ELF-1 (cell line): ENCODE measurements at regions not wholly inside any gene's neighbourhood (a gene's known extent, or its start where the extent isn't known, plus 50 kb on each side); places are given as distances from the start of the nearest gene placed in this dataset.
"Not testable (repeated sequence)": the region's sequence is repeated elsewhere in the genome, so short reads cannot be mapped to it uniquely, and the experiment has no call there.

ENCODE experiments used
- DNase-seq: peaks from one replicate; pipeline ENCODE4 v3.0.0-alpha.2; 2016; ENCODE audit warnings: low read depth, low spot score

DNA sequence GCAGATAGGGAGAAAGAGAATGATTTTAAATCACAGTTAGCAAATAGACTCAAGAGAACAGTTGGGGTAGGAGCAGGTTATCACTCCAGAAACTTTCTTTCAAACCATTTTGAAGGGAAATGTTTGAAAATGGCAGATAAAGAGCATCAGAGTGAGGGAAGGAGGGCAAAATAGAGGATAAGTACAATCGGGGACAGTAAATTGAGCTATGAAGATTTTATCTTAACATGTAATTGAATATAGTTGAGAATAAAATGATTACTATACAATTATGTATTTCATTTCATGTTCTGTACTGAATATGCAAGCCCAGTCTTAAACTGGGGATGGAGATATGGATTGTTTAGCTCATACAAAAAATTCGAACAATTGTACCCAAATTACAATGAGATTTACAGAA is 54.0 kb downstream of the MAP10 start:
- no peak for DNase-seq

GRCh38 chr1:232861107-232861506 is 55.9 kb downstream of the MAP10 start:
- DNase-seq = no peak

GRCh38 chr1:232863544-232864275 is 58.5 kb downstream of the MAP10 start:
- no peak for DNase-seq

DNA sequence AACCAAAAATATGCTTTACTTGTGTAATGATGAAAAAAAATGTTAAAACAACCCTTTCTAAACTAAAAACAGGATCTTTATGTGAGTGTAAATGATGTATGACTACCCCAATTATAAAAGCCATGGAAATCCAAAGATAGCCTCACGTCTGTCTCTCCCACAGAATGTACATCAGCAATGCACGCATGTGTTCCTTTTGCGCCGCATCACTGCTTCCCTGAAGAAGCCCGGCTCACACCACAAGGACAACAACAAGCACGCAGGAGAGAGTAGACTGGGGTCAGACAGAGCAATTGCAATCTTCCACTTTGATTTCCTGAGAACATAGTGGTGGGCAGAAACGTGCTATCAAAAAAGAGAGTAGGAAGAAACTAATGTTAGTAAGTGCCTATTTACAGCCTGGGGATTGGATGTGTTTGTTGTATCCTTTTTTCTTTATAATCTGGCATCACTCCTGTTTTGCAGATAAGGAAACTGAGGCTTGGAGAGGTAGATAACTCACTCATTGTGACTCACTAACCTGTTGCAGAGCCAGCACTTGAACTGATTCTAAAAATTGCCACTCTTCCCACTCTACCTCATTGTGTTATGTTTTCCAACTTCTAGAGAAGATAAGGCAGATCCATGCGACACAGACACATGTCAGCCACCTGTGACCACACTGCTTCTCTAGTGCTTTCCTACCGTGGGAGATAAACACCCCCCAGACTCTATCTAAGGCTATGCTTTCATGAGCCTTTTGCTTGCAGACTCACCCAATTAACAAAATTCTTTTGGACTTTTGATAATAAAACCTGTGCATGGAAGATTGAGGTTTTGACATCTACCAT is 60.1 kb downstream of the MAP10 start:
- DNase-seq = no peak

GRCh38 chr1:232868793-232869491 is 63.7 kb downstream of the MAP10 start:
- DNase-seq = peak; percentile 32

DNA sequence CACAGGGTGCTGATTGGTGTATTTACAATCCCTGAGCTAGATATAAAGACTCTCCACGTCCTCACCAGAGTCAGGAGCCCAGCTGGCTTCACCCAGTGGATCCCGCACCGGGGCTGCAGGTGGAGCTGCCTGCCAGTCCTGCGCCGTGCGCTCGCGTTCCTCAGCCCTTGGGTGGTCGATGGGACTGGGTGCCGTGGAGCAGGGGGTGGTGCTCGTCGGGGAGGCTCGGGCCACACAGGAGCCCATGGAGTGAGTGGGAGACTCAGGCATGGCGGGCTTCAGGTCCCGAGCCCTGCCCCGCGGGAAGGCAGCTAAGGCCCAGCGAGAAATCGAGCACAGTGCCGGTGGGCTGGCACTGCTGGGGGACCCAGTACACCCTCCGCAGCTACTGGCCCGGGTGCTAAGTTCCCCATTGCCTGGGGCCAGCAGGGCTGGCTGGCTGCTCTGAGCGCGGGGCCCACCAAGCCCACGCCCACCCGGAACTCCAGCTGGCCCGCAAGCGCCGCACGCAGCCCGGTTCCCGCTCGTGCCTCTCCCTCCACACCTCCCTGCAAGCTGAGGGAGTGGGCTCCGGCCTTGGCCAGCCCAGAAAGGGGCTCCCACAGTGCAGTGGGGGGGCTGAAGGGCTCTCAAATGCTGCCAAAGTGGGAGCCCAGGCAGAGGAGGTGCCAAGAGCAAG is 66.2 kb downstream of the MAP10 start:
- DNase-seq = not testable (repeated sequence)

- DNase-seq = no peak
These were observed 67.1 kb downstream of the MAP10 start for GRCh38 chr1:232872284-232872683.

- DNase-seq = peak; percentile 32
These were observed 67.5 kb downstream of the MAP10 start for GRCh38 chr1:232872738-232873137.

DNA sequence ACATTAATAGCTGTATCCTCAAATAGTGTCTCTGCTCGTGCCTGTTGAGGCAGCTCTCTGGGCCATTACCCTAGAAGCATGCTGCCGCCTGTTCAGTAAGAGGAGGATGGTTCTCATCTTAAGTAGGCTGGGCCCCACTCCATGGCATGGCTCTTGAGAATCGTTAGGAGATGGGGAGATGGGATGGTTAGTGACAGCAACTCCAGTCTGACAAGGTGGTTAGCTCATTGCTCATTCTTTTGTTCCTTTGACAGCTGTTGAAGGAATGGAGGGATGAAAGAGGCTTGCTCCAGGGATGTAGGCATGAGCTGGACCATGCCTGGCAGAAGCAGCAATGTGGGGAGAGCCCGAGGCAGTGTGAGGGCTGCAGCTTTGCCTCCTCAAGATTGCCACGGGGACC is 68.2 kb downstream of the MAP10 start:
- DNase-seq = peak; percentile 64

DNA sequence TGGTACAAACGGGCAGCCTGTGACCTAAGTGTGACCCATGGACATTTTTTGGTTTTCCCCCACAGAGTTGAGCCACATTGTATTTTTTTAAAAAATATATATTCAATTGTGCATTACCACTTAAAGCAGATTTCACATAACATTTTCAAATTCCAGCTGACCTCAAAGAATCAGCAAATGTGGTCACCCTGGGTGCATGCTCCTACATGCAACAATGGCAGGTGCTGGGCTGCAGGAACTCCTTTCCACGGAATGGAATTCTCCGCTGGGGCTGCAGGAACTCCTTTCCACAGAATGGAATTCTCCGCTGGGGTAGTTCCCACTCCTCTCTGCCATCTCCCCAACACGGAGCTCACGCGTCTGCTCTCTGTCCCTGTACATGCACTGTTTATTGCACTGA is 68.7 kb downstream of the MAP10 start:
- DNase-seq = no peak

GRCh38 chr1:232875536-232875935 is 70.3 kb downstream of the MAP10 start:
- no peak for DNase-seq

DNA sequence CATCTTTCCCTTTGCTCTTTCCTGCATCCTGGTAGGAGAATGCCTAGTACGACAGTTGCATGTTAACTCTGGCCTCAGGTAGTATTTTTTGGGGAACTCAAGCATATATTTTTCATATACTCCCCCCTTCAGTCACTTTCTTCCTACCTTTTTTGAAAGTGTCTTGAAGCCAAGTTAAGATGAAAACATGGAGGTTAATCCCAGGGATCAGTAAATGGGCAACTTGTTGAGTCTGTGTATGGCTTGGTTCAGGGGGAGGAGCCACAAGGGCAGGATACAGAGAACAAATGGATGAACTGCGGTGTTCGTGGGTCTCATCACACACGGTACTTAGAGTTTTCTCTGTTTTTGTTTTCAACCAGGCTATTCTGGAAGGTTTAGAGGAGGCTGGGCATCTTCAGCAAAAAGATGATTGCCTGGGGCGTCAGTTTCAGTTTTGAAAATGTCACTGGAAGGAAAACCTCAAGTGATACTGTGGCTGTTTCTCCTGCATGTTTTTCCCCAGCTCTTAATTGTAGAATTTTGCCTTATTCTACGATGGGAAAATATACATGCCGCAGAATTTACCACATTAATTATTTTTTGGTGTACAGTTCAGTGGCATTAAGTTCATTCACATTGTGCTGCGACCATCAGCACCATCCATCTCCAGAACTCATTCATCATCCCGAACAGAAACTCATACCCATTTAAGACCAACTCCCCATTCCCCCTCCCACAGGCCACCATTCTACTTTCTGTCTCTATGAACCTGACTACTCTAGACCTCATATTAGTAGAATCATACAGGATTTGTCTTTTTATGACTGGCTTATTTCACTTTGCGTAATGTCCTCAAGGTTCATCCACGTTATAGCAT is 71.5 kb downstream of the MAP10 start:
- no peak for DNase-seq

DNA sequence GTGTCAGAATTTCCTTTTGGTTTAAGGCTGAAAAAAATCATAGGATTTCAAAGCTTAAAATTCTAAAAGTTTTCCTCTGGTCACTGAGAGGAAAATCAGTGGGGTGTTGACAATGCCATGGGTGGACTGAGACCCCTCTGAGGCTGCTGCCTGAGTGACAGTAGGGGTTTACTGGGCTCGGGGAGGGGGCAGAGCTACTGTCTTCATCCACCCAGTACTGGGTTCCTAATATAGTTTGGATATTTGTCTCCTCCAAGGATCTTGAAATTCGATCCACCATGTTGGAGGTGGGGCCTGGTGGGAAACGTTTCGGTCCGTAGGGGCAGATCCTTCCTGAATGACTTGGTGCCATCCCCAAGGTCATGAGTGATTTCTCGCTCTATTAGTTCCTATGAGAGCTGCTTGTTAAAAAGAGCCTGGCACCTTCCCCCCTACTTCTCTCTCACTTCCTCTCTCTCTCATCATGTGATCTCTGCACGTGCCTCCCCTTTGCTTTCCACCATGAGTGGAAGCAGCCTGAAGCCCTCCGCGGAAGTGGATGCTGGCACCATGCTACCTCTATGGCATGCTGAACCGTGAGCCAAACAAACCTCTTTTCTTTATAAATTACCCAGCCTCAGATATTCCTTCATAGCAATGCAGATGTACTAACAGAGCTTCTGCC is 72.3 kb downstream of the MAP10 start:
- no peak for DNase-seq

DNA sequence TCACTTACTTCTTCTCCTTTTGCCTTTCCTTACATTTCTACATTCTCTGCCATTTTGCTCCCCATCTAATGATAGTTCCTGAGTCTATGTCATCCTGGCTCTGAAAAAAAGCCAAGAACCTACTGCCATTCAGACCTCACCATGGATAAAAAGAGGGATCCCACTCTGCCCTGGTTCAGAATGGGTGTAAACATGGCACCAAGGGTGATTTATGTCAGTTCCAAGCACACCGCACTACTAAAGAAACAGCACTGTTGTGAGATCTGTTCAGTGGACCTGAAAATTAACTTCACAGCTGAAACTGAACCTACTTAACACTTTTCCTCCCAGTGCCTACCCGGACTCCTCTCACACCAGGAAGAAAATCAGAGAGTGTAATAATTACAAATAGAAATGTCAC is 72.3 kb upstream of the NTPCR start:
- DNase-seq = no peak

DNA sequence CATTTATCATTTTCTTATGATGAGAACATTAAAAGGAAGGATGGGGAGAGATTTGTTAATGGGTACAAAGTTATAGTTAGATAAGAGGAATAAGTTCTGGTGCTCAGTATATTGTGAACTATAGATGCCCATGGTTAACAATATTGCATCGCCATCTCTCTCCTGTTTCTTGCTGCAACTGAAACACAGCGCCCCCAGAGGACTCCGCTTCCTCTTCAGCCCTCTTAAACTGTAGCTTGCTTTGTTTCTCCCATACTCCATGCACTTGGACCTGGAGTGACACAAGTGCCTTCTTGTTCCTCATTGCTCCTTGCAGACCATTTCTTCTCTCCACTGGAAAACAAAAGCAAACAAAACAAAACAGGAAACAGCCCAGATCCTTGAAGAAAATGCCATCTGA is 70.1 kb upstream of the NTPCR start:
- DNase-seq = peak; percentile 27

GRCh38 chr1:232883992-232884661 is 66.3 kb upstream of the NTPCR start:
- no peak for DNase-seq

GRCh38 chr1:232886271-232886670 is 64.1 kb upstream of the NTPCR start:
- no peak for DNase-seq

DNA sequence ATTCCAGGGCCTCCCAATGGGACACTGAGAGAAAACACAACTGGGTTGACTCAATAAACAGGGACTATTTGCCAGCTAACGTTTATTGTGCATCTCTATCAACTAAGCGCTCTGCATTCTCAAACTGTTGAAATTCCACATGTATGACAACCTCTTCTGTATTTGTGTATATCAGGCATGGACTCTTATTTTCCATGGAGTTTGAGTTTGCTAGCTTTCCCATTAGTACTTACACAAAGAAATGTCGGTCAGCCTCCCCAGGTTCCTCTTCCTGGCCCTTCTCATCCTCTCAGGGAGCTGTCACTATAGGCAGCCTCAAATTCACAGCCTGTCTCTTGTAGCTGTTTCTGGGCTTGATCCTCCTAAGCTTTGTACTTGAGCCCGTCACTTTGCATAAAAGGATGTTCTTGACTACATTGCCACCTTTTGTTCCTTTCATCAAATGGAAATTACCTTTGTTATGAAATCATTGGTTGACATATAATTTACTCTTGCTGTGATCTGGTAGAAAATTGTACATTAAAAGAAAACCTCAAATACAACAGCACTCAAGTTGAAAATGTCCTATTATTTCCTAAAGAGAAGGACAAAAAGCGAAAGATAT is 60.0 kb upstream of the NTPCR start:
- no peak for DNase-seq

DNA sequence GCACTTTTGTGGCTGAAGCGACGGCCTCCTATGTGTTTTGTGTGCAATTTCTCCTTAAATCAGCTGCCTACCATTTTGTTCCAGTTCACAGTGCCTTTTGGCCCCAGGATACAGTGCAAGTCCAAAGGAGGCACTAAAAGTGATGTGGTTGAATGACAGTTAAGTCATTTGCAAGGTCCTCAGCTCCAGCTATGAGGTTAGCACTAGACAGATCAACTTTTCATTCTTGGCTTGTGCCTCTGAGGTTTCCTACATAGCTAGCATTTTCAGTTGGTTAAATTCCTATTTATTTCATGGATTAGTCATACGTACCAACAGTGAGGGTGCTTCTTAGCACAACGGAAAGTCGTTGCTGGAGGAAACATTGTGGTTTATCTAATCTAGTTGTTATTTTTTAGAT is 59.3 kb upstream of the NTPCR start:
- DNase-seq = no peak
